Activated naive CD8-positive, alpha-beta T cell (primary cell): ENCODE measurements at regions not wholly inside any gene's neighbourhood (a gene's known extent, or its start where the extent isn't known, plus 50 kb on each side); places are given as distances from the start of the nearest gene placed in this dataset.
"Not testable (repeated sequence)": the region's sequence is repeated elsewhere in the genome, so short reads cannot be mapped to it uniquely, and the experiment has no call there.

Source experiments
- H3K27ac Mint-ChIP-seq: one replicate; pipeline ENCODE4 v1.8.0; 2021; ENCODE audit warnings: mixed read lengths
- H3K27me3 Mint-ChIP-seq: one replicate; pipeline ENCODE4 v1.8.0; 2021; ENCODE audit warnings: mixed read lengths
- H3K36me3 Mint-ChIP-seq: one replicate; pipeline ENCODE4 v1.8.0; 2021; ENCODE audit warnings: mixed read lengths
- H3K4me1 Mint-ChIP-seq: one replicate; pipeline ENCODE4 v1.8.0; 2021; ENCODE audit warnings: low read depth, mixed read lengths
- H3K4me3 Mint-ChIP-seq: one replicate; pipeline ENCODE4 v1.8.0; 2021; ENCODE audit warnings: mild to moderate bottlenecking, mixed read lengths
- H3K9me3 Mint-ChIP-seq: one replicate; pipeline ENCODE4 v1.8.0; 2021; ENCODE audit warnings: low read depth, mixed read lengths

DNA sequence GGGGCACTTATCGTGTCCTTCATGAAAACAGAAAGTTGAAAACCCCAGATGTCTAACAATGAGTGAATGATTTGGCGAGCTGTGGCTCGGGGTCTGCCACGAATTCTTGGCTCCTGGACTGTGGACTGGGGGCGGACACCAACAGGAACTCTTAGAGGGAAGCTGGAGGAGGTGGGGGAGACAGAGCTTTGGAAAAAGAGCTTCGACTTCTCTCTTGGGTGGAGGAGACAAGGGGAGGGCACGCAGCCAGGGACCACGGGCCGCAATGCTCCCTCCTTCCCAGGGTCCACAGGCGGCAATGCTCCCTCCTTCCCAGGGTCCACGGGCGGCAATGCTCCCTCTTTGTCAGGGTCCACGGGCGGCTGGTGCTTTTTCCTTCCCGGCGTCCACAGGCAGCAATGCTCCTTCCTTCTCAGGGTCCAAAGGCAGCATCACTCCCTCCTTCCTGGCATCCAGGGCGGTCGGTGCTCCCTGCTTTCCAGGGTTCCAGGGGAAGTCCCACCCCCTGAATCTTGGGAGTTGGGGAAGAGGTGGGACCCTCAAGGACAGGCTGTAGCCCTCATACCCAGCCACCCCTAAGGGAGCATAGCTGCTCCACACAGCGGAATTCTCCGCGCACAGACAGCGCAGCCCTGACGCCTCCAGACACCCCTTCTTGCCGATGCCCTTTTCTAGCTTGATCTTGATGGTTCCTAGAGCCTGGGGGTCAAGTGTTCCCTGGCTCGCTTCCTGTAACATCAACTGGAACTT, 149.0 kb downstream of the LAT start:
- H3K27ac Mint-ChIP-seq, H3K36me3 Mint-ChIP-seq, H3K9me3 Mint-ChIP-seq: not testable (repeated sequence)

GRCh38 chr16:29132869-29133268, 148.0 kb downstream of the LAT start:
- H3K36me3 Mint-ChIP-seq, H3K27me3 Mint-ChIP-seq, H3K9me3 Mint-ChIP-seq, H3K27ac Mint-ChIP-seq, H3K4me3 Mint-ChIP-seq, H3K4me1 Mint-ChIP-seq: not testable (repeated sequence)

More for the DNA sequence above, 149.0 kb downstream of the LAT start:
- not testable (repeated sequence) for H3K4me1 Mint-ChIP-seq, H3K4me3 Mint-ChIP-seq, H3K27me3 Mint-ChIP-seq

DNA sequence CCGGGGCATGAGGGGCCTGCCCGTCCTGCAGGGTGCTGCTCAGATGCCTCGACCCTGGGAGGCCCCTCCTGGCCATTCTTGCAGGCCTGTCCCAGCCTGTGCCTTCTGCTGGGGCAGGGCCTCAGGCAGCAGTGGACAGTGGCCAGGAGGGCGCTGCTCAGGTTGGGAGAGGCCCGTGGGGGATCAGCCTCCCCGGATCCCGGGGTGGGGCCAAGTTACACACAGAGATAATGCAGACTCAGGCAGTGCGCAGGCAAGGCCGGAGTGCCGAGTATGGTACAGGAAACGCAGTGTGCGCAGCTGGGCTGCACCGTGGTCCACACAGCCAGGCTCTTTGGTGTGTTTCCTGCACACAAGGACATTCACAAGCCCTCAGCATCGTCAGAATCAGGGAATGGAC, 147.6 kb downstream of the LAT start:
- H3K27ac Mint-ChIP-seq, H3K4me3 Mint-ChIP-seq, H3K27me3 Mint-ChIP-seq, H3K9me3 Mint-ChIP-seq, H3K36me3 Mint-ChIP-seq, H3K4me1 Mint-ChIP-seq: not testable (repeated sequence)

DNA sequence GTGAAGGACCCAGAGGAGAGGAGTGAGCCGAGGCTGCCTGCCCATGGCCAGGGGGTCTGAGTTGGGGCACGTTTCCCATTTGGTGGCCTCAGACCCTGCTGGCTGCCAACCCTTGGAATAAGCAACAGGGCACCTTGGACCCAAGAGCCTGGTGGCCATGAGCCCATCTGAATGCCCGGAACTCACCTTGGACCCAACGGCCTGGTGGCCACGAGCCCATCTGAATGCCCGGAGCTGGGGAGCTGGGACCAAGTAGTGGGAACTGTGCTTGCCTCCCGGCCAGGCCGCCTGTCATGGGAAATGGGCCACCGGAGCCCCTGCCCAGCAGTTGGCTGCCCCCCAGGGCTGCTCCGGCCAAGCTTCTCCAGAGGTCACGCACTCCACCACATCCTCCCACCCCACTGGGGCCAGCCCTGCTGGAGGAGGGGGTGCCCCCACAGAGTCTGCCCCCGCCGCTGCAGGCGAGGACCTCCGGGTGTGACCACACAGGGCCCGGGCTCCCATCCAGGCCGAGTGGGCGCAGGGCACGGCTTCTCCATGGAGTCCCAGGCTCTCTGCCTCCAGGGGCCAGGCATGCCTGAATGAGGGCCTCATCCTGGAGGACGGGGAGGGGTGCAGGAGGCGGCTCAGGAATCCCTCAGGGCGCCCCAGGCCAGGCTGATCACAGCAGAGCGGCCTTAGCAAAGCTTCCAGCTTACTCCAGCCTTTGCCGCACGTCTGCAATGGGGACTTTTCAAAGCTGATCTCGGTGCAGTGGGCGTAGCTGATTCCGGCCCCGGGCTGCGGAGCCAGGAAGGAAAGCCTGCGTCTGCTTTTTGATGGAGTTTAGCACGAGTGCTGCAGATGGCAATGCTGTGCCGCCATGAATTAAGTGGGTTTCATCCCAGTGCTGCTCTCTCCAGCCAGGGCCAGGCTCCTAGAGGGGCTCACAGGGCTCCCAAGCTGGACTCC, 146.3 kb downstream of the LAT start:
- H3K27ac Mint-ChIP-seq, H3K27me3 Mint-ChIP-seq, H3K9me3 Mint-ChIP-seq, H3K4me1 Mint-ChIP-seq, H3K4me3 Mint-ChIP-seq, H3K36me3 Mint-ChIP-seq: not testable (repeated sequence)

DNA sequence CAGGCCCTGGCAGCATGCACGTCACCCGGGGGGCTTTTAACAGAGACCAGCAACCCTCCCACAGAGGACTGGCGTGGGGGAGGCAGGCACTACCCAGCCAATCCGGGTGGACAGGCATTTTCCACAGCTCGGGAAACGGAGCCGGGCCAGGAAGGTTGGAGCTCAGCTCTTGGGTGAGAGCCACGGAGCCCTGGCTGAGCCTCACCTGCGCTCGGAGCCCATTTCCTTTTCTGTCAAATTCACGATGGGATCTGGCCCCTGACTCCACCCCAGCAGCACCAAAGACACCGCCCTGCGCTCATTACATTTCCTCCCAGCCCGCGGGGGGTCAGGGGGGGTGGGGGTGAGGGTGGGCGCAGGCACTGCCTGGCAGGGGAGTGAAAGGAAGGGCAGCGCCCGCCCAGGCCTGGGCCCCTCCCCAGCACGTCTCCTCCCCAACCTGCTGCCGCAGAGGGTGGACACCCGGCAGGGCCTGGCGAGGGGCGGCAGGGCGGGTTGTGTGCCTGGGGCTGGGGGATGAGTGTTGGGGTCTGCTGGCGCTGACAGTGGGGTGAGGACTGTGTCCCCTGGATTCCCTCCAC, 145.4 kb downstream of the LAT start:
- not testable (repeated sequence) for H3K36me3 Mint-ChIP-seq, H3K27me3 Mint-ChIP-seq, H3K27ac Mint-ChIP-seq, H3K9me3 Mint-ChIP-seq, H3K4me3 Mint-ChIP-seq
- peaks cover 14% of the 10 kb centered on the region for H3K4me1 Mint-ChIP-seq

DNA sequence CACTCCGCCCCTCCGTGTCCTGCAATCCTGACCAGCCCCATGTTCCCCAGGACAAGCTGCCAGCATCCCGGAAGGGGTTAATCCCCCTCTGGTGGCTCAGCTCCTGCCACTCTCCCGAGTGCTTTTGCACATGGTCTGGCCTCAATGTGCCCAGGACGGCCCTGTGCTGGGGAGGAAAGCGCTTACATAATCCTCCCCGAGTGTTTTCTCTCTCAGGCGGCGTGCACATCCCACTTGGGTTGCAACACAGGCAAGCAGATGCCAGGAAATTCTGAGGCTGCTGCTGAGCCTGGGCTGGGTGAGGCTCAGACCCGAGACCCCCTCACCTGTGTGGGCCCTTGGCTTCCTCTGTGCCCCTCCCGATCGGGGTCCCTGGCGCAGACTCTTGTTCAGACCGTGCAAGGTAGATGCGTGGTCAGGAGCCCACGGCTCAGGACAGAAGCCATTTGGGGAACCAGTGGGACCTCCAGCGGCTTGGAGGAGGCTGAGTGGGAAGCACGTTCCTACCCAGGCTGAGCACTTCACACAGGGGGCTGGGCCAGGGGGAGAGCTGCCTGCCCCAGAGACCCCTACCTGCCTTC, 144.7 kb downstream of the LAT start:
- not testable (repeated sequence) for H3K4me3 Mint-ChIP-seq, H3K27me3 Mint-ChIP-seq, H3K9me3 Mint-ChIP-seq, H3K36me3 Mint-ChIP-seq, H3K27ac Mint-ChIP-seq
- peaks cover 13% of the 10 kb centered on the region for H3K4me1 Mint-ChIP-seq

- peaks cover 13% of the 10 kb centered on the region for H3K4me1 Mint-ChIP-seq
- not testable (repeated sequence) for H3K36me3 Mint-ChIP-seq, H3K4me3 Mint-ChIP-seq, H3K9me3 Mint-ChIP-seq, H3K27ac Mint-ChIP-seq, H3K27me3 Mint-ChIP-seq
Observed at GRCh38 chr16:29128732-29129457, 144.0 kb downstream of the LAT start.

DNA sequence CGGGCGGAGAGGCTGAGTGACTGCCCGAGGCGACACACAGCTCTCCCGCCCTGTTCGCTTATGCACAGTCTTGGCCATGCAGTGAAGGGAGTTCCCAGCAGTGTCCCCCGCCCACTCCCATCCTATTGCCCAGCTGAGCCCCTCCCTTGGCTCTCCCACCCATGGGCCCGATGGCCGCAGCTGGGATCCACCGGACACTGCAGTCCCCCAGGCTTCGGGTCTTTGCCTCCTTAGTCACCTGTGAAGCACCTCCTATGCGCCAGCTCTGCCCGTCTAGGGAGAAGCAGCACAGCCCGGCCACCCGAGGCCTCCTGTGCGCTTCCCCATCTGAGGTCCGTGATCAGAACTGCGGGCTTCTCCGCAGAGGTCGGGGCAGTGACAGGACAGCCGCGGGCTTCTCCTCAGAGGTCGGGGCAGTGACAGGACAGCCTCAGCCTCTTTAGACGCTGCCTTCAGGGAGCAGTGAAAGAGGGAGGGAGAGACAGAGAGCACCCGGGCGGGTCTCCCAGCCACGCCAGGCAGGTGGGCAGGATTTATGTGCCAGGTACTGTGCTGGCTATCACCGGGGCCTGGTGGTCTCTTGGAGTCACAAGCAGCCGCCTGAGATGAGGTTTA, 143.1 kb downstream of the LAT start:
- H3K4me1 Mint-ChIP-seq, result peaks cover 13% of the 10 kb centered on the region
- H3K4me3 Mint-ChIP-seq, H3K9me3 Mint-ChIP-seq, H3K36me3 Mint-ChIP-seq, H3K27ac Mint-ChIP-seq, H3K27me3 Mint-ChIP-seq: not testable (repeated sequence)

DNA sequence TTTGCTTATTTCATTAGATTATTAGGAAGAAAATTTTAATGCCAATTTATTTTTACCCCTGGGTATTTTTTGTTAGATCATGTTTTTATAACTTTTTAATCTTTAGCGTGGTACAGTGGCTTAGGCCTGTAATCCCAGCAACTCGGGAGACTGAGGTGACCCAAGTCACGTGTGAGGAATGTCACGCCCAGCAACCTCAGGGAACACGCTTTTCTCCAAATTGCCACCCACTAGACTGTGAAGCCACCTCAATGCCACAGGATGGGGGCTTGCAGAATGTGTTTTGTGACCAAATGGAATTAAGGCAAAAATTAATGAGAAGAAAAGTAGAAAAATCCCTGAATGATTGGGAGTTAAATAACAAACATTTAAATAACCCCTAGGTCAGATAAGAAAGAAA, 141.8 kb downstream of the LAT start:
- H3K4me1 Mint-ChIP-seq, result peaks cover 15% of the 10 kb centered on the region
- no peak overlapping the region for H3K4me3 Mint-ChIP-seq
- no peaks in the 10 kb centered on the region for H3K9me3 Mint-ChIP-seq
- H3K36me3 Mint-ChIP-seq, result peaks cover 2% of the 10 kb centered on the region
- no peaks in the 10 kb centered on the region for H3K27me3 Mint-ChIP-seq
- H3K27ac Mint-ChIP-seq, result peak overlapping the region; percentile 46

DNA sequence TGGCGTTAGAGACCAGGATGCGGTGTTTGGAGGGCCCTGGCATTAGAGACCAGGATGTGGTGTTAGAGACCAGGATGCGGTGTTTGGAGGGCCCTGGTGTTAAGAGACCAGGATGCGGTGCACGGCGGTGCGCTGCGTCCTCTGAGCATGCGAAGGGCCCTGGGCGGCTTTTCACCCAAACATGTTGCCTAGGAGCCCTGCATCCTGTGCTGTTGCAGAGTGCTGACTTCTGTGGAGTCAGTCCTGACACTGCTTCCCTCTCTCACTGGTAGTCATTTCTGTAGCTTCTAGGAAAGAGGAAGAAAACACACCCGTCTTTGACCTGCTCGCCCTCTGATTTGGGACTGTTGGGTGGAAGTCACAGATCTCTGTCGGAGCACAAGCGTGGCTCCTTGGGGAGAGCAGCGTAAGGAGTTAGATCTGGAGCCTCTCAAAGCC, 141.2 kb downstream of the LAT start:
- Mint-ChIP-seq H3K4me1 (peaks cover 15% of the 10 kb centered on the region), H3K27ac (peak overlapping the region; percentile 22), H3K4me3 (peak overlapping the region; percentile 13), H3K36me3 (peaks cover 2% of the 10 kb centered on the region), H3K27me3 (no peaks in the 10 kb centered on the region), H3K9me3 (no peaks in the 10 kb centered on the region)

DNA sequence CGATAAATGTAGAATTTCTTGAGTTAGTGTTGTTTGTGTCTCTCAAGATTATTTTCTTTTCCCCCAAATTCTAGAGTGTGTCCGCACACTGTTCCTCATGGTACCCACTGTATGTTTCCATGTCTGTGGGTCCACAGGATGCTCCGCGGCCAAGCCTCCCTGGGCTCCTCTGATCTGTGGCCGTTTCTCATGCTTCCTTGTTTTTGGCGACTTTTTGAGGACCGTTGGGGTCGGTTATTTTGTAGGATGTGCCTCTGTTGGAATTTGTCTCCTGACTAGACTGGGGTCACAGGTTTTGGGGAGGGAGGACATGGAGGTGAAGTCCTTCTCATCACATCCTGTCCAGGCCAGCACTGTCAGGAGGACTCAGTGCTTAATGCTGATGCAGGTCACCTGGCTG, 140.0 kb downstream of the LAT start:
- Mint-ChIP-seq H3K36me3 (peaks cover 3% of the 10 kb centered on the region), H3K4me3 (no peak overlapping the region), H3K9me3 (no peaks in the 10 kb centered on the region), H3K4me1 (peaks cover 15% of the 10 kb centered on the region), H3K27ac (no peak overlapping the region), H3K27me3 (no peaks in the 10 kb centered on the region)

GRCh38 chr16:29124162-29124561, 139.3 kb downstream of the LAT start:
- not testable (repeated sequence) for H3K27ac Mint-ChIP-seq, H3K27me3 Mint-ChIP-seq, H3K9me3 Mint-ChIP-seq, H3K36me3 Mint-ChIP-seq, H3K4me3 Mint-ChIP-seq
- H3K4me1 Mint-ChIP-seq, result peaks cover 15% of the 10 kb centered on the region

DNA sequence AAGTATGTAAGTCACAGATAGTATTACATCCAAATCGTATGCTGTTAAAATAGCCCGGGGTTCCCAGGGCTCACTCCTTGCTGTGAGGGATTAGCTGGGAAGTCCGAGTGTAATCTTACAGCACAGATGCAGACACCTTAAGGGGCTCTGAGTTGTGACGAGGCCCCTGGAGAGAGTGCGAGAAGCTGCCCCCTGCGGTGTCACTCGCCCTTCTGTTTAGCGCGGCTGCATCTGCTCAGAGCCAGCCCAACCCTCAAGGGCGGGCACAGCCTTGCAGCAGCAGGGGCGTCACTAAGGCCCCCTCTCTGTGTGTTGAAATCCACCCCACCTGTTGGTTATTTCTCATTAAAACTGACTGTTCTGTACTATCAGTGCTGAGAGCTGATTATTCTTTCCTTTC, 135.8 kb downstream of the LAT start:
- H3K4me3 Mint-ChIP-seq, H3K27me3 Mint-ChIP-seq, H3K36me3 Mint-ChIP-seq, H3K9me3 Mint-ChIP-seq, H3K27ac Mint-ChIP-seq: not testable (repeated sequence)
- H3K4me1 Mint-ChIP-seq, result peaks cover 28% of the 10 kb centered on the region

DNA sequence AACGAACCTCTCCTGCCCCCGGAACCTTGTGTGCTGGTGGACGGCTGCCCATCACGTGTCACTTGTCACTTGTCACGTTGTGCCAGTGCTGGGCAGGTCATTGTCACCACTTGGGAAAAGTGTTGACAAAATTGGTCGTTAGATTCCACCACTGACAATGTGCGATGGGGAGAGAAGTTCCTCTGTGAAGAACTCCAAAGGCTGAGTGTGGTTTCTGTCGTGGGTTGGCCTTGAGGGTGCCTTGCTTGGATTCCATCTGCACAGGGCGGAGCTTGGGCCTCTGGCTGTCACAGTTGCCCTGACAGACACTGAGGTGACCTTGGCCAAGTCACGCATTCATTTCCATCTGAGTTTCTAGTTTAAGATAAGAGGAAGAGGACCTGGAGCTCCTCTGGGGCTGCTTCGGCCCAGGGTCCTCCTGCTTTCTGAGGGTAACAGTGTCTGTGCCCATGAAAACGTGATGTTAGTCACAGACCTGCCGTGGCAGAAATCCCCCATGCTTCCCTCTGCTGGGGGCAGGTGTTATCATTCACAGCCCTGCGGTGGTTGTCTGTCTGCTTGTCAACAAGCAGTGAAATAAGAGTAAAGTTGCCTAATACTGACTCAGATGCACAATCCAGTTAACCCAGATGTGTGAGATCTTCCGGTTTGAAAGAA, 133.6 kb downstream of the LAT start:
- H3K36me3 Mint-ChIP-seq, H3K9me3 Mint-ChIP-seq, H3K27me3 Mint-ChIP-seq: not testable (repeated sequence)
- H3K27ac Mint-ChIP-seq, result peak overlapping the region; percentile 54
- peak overlapping the region; percentile 54 for H3K4me3 Mint-ChIP-seq
- H3K4me1 Mint-ChIP-seq, result peaks cover 31% of the 10 kb centered on the region
